ENCODE measurements at regions not wholly inside any gene's neighbourhood (a gene's known extent, or its start where the extent isn't known, plus 50 kb on each side); places are given as distances from the start of the nearest gene placed in this dataset.

GRCh38 chr4:33045334-33045733 is 2325.2 kb downstream of the PCDH7 start:
- H3K4me3 Mint-ChIP-seq = no peak overlapping the region
- H3K9me3 ChIP-seq (ENCODE audit: control insufficient read depth, low read depth, low read length) = no peaks in the 10 kb centered on the region
- no peak overlapping the region for H3K14ac ChIP-seq (ENCODE audit: insufficient read depth, low read length)
- H3K4ac ChIP-seq (ENCODE audit: low read depth, low read length) = no peak overlapping the region
- no peaks in the 10 kb centered on the region for H3K27me3 Mint-ChIP-seq (ENCODE audit: low read depth)
- no peak overlapping the region for H3K27ac ChIP-seq (ENCODE audit: insufficient read length, low read depth, low read length)
- no peak overlapping the region for H2AK5ac ChIP-seq (ENCODE audit: insufficient read length, low read length)
- no peak overlapping the region for H3K56ac ChIP-seq (ENCODE audit: insufficient read length, low read depth, low read length)
- no peaks in the 10 kb centered on the region for H3K27me3 ChIP-seq (ENCODE audit: insufficient read depth, low read length)
- H4K8ac ChIP-seq (replicated peaks; ENCODE audit: insufficient read length, low read depth, low read length) = no peak overlapping the region
- no peaks in the 10 kb centered on the region for H3K79me2 ChIP-seq (ENCODE audit: insufficient read depth, low read length)
- H2AFZ ChIP-seq (ENCODE audit: low read length) = no peak overlapping the region
- H3K23me2 ChIP-seq (ENCODE audit: insufficient read length, low read depth, low read length, poor library complexity, severe bottlenecking) = no peaks in the 10 kb centered on the region
- H3K9ac ChIP-seq (ENCODE audit: extremely low read depth, insufficient read length, low read length) = no peak overlapping the region
- H3K27ac Mint-ChIP-seq = no peak overlapping the region
- H3K4me2 ChIP-seq (ENCODE audit: insufficient read depth, insufficient read length, low read length) = no peak overlapping the region
- H3T11ph ChIP-seq (ENCODE audit: low read length) = no peak overlapping the region
- no peak overlapping the region for H2BK12ac ChIP-seq (ENCODE audit: insufficient read length, low read depth, low read length)
- DNase-seq = no peak
- H3K79me1 ChIP-seq (ENCODE audit: insufficient read depth, low read depth, low read length, poor library complexity, severe bottlenecking) = no peaks in the 10 kb centered on the region
- no peak overlapping the region for H2BK5ac ChIP-seq (ENCODE audit: insufficient read length, low read length)
- no peak overlapping the region for H3K18ac ChIP-seq (ENCODE audit: insufficient read length, low read depth, low read length)
- H2BK15ac ChIP-seq (ENCODE audit: low read depth, low read length) = no peak overlapping the region
- H4K5ac ChIP-seq (ENCODE audit: insufficient read length, low read depth, low read length) = no peak overlapping the region
- H3K36me3 Mint-ChIP-seq (ENCODE audit: insufficient read depth in 1 of 3, low read depth in 3 of 3) = no peaks in the 10 kb centered on the region
- H3K4me1 Mint-ChIP-seq = no peaks in the 10 kb centered on the region
- H3K23ac ChIP-seq (ENCODE audit: insufficient read length, low read depth, low read length) = no peak overlapping the region
- WGBS (ENCODE audit: extremely low coverage, insufficient read length, low lambda C conversion rate) = no CpG with 5 or more reads among the region's 1 CpG
- H2BK20ac ChIP-seq (ENCODE audit: low read depth, low read length, poor library complexity, severe bottlenecking) = no peak overlapping the region
- no peaks in the 10 kb centered on the region for H4K20me1 ChIP-seq (ENCODE audit: control insufficient read depth, insufficient read depth, insufficient read length)
- H3K9me3 Mint-ChIP-seq = no peaks in the 10 kb centered on the region; a peak in 1 of 5 replicates
- no peak overlapping the region for H2BK120ac ChIP-seq (ENCODE audit: low read depth, low read length, poor library complexity, severe bottlenecking)
- H3K4me1 ChIP-seq (ENCODE audit: insufficient read depth, low read length) = no peaks in the 10 kb centered on the region
- no peak overlapping the region for H4K91ac ChIP-seq (ENCODE audit: insufficient read length, low read depth, low read length)
- no peak for TF ChIP-seq CTCF (conservative IDR thresholded peaks at IDR 0.05)

All from H9 (cell line).